D721Med (cell line): ENCODE measurements at regions not wholly inside any gene's neighbourhood (a gene's known extent, or its start where the extent isn't known, plus 50 kb on each side); places are given as distances from the start of the nearest gene placed in this dataset.
"Not testable (repeated sequence)": the region's sequence is repeated elsewhere in the genome, so short reads cannot be mapped to it uniquely, and the experiment has no call there.

Experiments used
- DNase-seq: peaks from one replicate; pipeline ENCODE4 v3.0.0; 2011; ENCODE audit warnings: low spot score; ENCODE audit not compliant: insufficient read length
- FAIRE-seq: peaks from 2 replicates; lab custom pipeline; 2011; peaks lifted over from hg19 to GRCh38; lab: Jason Lieb, UNC
- CTCF ChIP-seq: IDR thresholded peaks from 2 replicates; pipeline ENCODE4 v1.5.1; 2012; ENCODE audit warnings: mild to moderate bottlenecking, control low read depth; ENCODE audit not compliant: insufficient read depth; ENCODE audit errors: missing control alignments

GRCh38 chr12:105880824-105881388, 257.8 kb downstream of the NUAK1 start:
- DNase-seq (no peak), FAIRE-seq (no peak)
- TF ChIP-seq CTCF = no peak

GRCh38 chr12:105882404-105882803, 256.4 kb downstream of the NUAK1 start:
- TF ChIP-seq CTCF = no peak
- DNase-seq (no peak), FAIRE-seq (no peak)

GRCh38 chr12:105887131-105887530, 251.6 kb downstream of the NUAK1 start:
- FAIRE-seq (no peak), DNase-seq (no peak)
- TF ChIP-seq CTCF = no peak

GRCh38 chr12:105888696-105889095, 250.1 kb downstream of the NUAK1 start:
- FAIRE-seq (no peak), DNase-seq (no peak)
- no peak for TF ChIP-seq CTCF

GRCh38 chr12:105892362-105892910, 246.3 kb downstream of the NUAK1 start:
- TF ChIP-seq CTCF = no peak
- FAIRE-seq = no peak
- no peak for DNase-seq

GRCh38 chr12:105895197-105895832, 243.4 kb downstream of the NUAK1 start:
- not testable (repeated sequence) for DNase-seq

GRCh38 chr12:105897311-105897725, 241.4 kb downstream of the NUAK1 start:
- DNase-seq (no peak), FAIRE-seq (no peak)
- TF ChIP-seq CTCF = no peak

More at GRCh38 chr12:105895197-105895832, 243.4 kb downstream of the NUAK1 start:
- not testable (repeated sequence) for FAIRE-seq

- FAIRE-seq, DNase-seq: not testable (repeated sequence)
Measured at GRCh38 chr12:105898271-105898670, 240.5 kb downstream of the NUAK1 start.
